Vagina (tissue), 2 donors: ENCODE measurements at regions not wholly inside any gene's neighbourhood (a gene's known extent, or its start where the extent isn't known, plus 50 kb on each side); places are given as distances from the start of the nearest gene placed in this dataset.

Experiments used
- DNase-seq, 2 donors: peaks; one replicate each; pipeline ENCODE4 v3.0.0-alpha.2; 2017; ENCODE audit errors: extremely low spot score in 2 of 2
- H3K27ac ChIP-seq: fragments of 200-600 bp; sonication (generic); one replicate; pipeline ENCODE4 v1.5.1; 2019
- H3K27me3 ChIP-seq: fragments of 200-600 bp; sonication (generic); one replicate; pipeline ENCODE4 v1.5.1; 2019
- H3K36me3 ChIP-seq, 2 donors: fragments of 200-600 bp; sonication (generic); one replicate each; pipeline ENCODE4 v1.5.1; 2017 to 2019
- H3K4me1 ChIP-seq: fragments of 200-600 bp; sonication (generic); one replicate; pipeline ENCODE4 v1.5.1; 2019
- H3K4me3 ChIP-seq, 2 donors: fragments of 200-600 bp; sonication (generic); 1 replicate in 1 of 2; 2 replicates in 1 of 2; pipeline ENCODE4 v1.5.1; 2016 to 2019
- H3K9me3 ChIP-seq: fragments of 200-600 bp; sonication (generic); one replicate; pipeline ENCODE4 v1.5.1; 2019
- POLR2A ChIP-seq, 2 donors: fragments of 450-650 bp; IDR thresholded peaks; one replicate each; pipeline ENCODE4 v1.6.1; 2017; ENCODE audit warnings: antibody characterized with exemption in 2 of 2, mild to moderate bottlenecking in 2 of 2, moderate library complexity in 2 of 2
- POLR2AphosphoS5 ChIP-seq, 2 donors: sonication (generic); formaldehyde crosslinking; IDR thresholded peaks; one replicate each; pipeline ENCODE4 v1.9.0; 2017; ENCODE audit warnings: antibody characterized with exemption in 2 of 2, mild to moderate bottlenecking in 2 of 2, low read depth in 1 of 2; ENCODE audit not compliant: insufficient read depth in 1 of 2
- intact Hi-C: fragments of 100-400 bp; cut with DNase I; formaldehyde crosslinking; loops from one replicate; pipeline ENCODE4 v1.15.1; 2023
- TF ChIP-seq, protein P1 (sequence below), 3 experiments: fragments of 450-650 bp in 2 of 3; fragments of 200-600 bp in 1 of 3; sonication (generic) in 1 of 3; IDR thresholded peaks; one replicate each; pipeline ENCODE4 v1.5.1; 2017 to 2019; ENCODE audit warnings: antibody characterized with exemption in 3 of 3, mild to moderate bottlenecking in 2 of 3, moderate library complexity in 2 of 3

DNA sequence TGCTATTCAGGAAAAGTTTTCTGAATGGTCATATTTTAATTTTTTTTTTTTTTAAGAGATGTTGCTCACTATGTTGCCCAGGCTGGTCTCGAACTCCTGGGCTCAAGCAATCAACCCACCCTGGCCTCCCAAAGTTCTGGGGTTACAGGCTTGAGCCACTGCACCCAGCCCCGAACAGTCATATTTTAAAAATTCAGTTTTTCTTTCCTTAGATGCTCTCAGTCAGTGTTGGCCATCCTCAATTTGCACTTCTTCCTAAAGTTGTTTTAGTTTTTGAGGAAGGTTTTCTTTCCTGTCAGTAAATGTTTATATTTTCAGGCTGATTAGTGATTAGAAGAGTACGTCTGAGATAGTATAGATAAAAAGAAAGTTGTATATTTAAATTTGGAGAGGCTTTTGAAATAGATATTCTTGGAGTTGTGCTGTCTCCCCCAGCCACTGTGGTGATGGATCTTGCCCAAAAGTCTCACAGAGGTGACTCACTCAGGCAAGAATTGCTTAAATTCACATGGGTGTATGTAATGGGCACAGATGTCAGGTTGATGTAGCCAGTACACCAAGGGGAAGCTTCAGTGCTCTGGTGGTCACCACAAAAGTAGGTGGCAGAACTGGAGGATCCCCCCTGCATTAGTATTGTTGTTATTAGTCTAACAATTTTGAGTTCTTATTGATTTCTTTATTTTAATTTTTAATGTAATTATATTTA lies 72.2 kb upstream of the ELOVL6 start:
- intact Hi-C loops, result no loop called here
- Histone ChIP-seq H3K27me3 (no peaks in the 10 kb centered on the region), H3K9me3 (no peaks in the 10 kb centered on the region), H3K4me1 (no peaks in the 10 kb centered on the region), H3K4me3 (no peak overlapping the region), H3K36me3 (no peaks in the 10 kb centered on the region), H3K27ac (no peak overlapping the region)
- TF ChIP-seq POLR2AphosphoS5 (IDR thresholded peaks at IDR 0.05; ENCODE audit: insufficient read depth in 1 of 2, low read depth in 1 of 2), result no peak
- TF ChIP-seq POLR2A (IDR thresholded peaks at IDR 0.05), result no peak
- TF ChIP-seq, protein P1, sequence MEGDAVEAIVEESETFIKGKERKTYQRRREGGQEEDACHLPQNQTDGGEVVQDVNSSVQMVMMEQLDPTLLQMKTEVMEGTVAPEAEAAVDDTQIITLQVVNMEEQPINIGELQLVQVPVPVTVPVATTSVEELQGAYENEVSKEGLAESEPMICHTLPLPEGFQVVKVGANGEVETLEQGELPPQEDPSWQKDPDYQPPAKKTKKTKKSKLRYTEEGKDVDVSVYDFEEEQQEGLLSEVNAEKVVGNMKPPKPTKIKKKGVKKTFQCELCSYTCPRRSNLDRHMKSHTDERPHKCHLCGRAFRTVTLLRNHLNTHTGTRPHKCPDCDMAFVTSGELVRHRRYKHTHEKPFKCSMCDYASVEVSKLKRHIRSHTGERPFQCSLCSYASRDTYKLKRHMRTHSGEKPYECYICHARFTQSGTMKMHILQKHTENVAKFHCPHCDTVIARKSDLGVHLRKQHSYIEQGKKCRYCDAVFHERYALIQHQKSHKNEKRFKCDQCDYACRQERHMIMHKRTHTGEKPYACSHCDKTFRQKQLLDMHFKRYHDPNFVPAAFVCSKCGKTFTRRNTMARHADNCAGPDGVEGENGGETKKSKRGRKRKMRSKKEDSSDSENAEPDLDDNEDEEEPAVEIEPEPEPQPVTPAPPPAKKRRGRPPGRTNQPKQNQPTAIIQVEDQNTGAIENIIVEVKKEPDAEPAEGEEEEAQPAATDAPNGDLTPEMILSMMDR (IDR thresholded peaks at IDR 0.05), result no peak
- no peak for DNase-seq

DNA sequence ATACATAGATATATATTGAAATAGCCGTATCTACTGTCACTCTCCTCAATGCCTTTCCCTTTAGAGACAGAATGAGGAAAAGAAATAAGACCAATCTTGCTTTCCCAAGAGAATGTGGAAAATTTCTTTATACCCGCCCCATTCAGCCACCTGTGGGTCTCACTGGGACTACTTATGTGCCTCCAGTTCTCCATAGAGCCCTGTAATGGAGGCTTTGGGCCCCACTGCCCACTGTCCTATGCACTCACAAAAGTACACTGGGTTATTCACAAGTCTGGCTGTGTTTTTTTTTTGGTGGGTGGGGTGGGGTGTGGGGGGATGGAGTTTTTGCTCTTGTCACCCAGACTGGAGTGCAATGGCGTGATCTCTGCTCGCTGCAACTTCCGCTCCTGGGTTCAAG lies 70.4 kb upstream of the ELOVL6 start:
- H3K4me1 ChIP-seq, result no peaks in the 10 kb centered on the region
- H3K9me3 ChIP-seq, result no peaks in the 10 kb centered on the region
- no peak for DNase-seq
- no peak overlapping the region for H3K27ac ChIP-seq
- no peaks in the 10 kb centered on the region for H3K36me3 ChIP-seq
- intact Hi-C loops, result no loop called here
- no peak for TF ChIP-seq POLR2AphosphoS5 (IDR thresholded peaks at IDR 0.05; ENCODE audit: insufficient read depth in 1 of 2, low read depth in 1 of 2)
- no peak for TF ChIP-seq POLR2A (IDR thresholded peaks at IDR 0.05)
- TF ChIP-seq, protein P1 (IDR thresholded peaks at IDR 0.05), result no peak
- H3K4me3 ChIP-seq, result no peak overlapping the region
- no peaks in the 10 kb centered on the region for H3K27me3 ChIP-seq

DNA sequence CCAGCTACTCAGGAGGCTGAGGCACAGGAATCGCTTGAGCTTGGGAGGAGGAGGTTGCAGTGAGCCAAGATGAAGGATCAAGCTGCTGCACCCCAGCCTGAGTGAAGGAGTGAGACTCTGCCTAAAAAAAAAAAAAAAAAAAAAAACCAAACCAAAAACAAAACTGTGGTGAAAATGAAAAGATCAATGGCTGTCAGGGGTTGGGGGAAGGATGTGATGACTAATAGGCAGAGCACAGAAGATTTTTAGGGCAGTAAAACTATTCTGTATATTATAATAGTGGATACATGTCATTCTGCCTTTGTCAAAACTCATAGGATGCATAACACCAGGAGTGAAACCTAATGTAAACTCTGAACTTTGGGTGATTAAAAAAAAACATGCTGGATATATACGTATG lies 69.9 kb upstream of the ELOVL6 start:
- H3K36me3 ChIP-seq, result no peaks in the 10 kb centered on the region

DNA sequence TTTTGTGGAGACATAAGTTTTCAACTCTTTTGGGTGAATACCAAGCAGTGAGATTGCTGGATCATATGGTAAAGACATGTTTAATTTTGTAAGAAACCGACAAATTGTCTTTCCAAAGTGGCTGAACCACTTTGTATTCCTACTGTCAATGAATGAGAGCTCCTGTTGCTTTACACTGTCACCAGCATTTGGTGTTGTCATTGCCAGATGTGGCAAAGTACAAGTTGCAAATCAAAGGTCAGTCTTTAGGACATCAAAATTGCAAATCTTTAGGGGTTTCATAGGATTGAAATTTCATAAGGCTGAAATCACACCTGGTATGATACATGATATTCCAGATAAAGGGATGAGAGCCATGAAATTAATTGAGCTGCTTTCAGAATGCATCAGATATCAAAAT lies 67.7 kb upstream of the ELOVL6 start:
- H3K27ac ChIP-seq, result no peak overlapping the region
- intact Hi-C loops, result no loop called here

More for the DNA sequence above, 69.9 kb upstream of the ELOVL6 start:
- H3K27ac ChIP-seq, result no peak overlapping the region
- H3K4me3 ChIP-seq, result no peak overlapping the region
- no peaks in the 10 kb centered on the region for H3K4me1 ChIP-seq
- TF ChIP-seq POLR2A (IDR thresholded peaks at IDR 0.05) (no peak), POLR2AphosphoS5 (IDR thresholded peaks at IDR 0.05; ENCODE audit: insufficient read depth in 1 of 2, low read depth in 1 of 2) (no peak)
- TF ChIP-seq, protein P1 (IDR thresholded peaks at IDR 0.05), result no peak
- intact Hi-C loops, result no loop called here
- H3K27me3 ChIP-seq, result no peaks in the 10 kb centered on the region
- DNase-seq, result no peak
- H3K9me3 ChIP-seq, result no peaks in the 10 kb centered on the region

DNA sequence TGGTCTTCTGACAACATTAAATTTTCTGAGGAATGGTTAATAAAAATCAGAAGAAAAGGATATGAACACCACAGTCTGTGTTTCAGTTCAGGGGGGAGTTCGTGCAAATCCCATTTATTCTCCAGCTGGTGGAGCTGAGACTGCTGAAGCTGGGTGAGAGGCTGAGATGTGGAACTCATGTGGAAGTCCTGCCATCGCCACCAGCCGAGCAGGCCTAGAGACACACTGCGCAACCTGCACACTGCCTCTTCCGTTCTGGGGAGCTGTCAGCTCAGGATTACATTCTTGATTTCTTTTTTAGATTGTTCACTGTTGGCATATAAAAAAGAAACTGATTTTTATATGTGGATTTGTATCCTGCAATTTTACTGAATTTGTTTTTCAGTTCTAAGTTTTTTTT lies 66.6 kb upstream of the ELOVL6 start:
- Histone ChIP-seq H3K36me3 (no peaks in the 10 kb centered on the region), H3K27me3 (no peaks in the 10 kb centered on the region), H3K9me3 (no peaks in the 10 kb centered on the region), H3K27ac (no peak overlapping the region), H3K4me3 (no peak overlapping the region), H3K4me1 (no peaks in the 10 kb centered on the region)
- no peak for DNase-seq
- intact Hi-C loops, result no loop called here
- TF ChIP-seq, protein P1 (IDR thresholded peaks at IDR 0.05), result no peak
- TF ChIP-seq POLR2AphosphoS5 (IDR thresholded peaks at IDR 0.05; ENCODE audit: insufficient read depth in 1 of 2, low read depth in 1 of 2) (no peak), POLR2A (IDR thresholded peaks at IDR 0.05) (no peak)

More for the DNA sequence above, 67.7 kb upstream of the ELOVL6 start:
- Histone ChIP-seq H3K27me3 (no peaks in the 10 kb centered on the region), H3K36me3 (no peaks in the 10 kb centered on the region), H3K9me3 (no peaks in the 10 kb centered on the region), H3K4me1 (no peaks in the 10 kb centered on the region), H3K4me3 (no peak overlapping the region)
- TF ChIP-seq POLR2AphosphoS5 (IDR thresholded peaks at IDR 0.05; ENCODE audit: insufficient read depth in 1 of 2, low read depth in 1 of 2) (no peak), POLR2A (IDR thresholded peaks at IDR 0.05) (no peak)
- TF ChIP-seq, protein P1 (IDR thresholded peaks at IDR 0.05), result no peak
- DNase-seq, result no peak
